NCI-H1092 treated with DMSO at 0.1 percent for 48 hours (cell line): ENCODE measurements at regions not wholly inside any gene's neighbourhood (a gene's known extent, or its start where the extent isn't known, plus 50 kb on each side); places are given as distances from the start of the nearest gene placed in this dataset.
"Not testable (repeated sequence)": the region's sequence is repeated elsewhere in the genome, so short reads cannot be mapped to it uniquely, and the experiment has no call there.

Experiments
- DNase-seq: peaks from one replicate; lab custom pipeline; 2025; lab: John Stamatoyannopoulos, UW

DNA sequence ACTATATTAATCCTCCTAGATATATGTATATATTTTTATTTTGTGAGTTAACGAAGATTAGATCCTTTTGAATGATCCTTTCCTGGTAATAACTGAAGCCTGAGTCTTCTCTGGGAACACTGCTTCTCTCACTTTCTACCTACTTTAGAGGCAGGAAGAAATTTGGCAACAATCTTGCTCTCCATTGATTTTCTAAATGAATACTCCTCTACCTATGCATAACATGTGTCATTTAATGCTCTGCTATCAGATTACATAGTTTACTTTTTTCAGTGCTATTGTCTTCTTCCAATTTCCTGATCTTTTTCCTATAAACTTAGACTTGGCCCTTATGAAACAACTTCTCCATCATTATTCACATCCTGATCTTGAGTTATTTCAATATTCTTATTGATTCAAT is 60.4 kb upstream of the PDHA2 start:
- no peak for DNase-seq

DNA sequence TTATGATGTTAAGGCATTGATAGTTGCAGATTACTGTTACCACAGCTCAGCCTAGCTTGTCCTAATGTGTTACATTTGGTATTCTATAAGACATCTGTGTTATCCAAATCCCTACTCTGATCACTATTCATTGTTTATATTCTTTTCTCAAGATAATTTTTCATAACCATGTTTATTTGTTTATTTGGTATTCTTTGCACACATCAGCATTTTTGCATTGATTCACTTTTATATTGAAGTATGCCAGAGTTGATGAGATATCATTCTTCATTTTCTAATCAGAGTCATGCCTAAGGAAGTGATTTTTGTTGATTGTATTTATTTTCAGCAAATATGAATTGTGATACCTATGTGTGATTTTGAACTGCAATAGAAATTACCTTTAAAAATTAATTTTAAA is 61.2 kb upstream of the PDHA2 start:
- no peak for DNase-seq

DNA sequence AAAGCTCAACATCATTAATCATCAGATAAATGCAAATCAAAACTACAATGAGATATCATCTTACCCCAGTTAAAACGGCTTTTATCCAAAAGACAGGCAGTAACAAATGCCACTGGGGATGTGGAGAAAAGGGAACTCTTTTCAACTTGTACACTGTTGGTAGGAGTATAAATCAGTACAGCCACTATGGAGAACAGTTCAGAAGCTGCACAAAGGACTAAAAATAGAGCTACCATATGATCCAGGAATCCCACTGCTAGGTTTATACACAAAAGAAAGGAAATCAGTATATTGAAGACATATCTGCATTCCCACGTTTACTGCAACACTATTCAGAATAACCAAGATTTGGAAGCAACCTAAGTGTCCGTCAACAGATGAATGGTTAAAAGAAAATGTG is 69.3 kb upstream of the PDHA2 start:
- not testable (repeated sequence) for DNase-seq

DNA sequence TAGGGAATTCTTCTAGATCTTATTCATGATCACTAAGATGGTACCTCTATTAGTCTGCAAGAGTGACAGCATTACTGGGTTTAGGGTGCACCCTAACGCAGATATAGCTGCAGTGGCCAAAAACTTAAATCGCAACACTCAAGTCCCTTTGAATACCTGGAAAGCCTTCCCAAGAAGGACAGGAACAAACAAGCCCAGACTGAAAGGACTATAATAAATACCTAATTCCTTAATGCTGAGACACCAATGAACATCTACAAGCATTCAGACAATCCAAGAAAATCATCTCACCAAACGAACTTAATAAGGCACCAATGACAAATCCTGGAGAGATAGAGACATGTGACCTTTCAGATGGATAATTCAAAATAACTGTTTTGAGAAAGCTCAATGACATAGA is 74.9 kb upstream of the PDHA2 start:
- DNase-seq, result no peak

DNA sequence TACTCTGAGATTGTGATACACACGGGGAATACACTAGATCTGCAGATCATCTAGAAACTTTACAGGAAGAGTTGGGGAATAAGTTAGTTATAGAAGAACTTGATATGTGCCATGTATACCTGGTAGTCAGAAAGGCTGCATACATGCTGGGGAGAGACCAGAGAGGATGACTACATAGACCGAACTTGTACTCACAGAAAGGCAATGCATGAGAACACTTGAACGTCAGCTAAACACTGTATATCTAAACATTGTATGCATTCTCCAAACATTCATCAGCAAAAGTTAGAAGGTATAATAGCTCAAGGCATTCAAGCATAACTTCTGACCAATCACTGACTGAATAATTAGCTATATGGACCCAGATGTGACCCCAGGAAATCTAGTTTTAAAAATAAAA is 78.0 kb upstream of the PDHA2 start:
- no peak for DNase-seq

DNA sequence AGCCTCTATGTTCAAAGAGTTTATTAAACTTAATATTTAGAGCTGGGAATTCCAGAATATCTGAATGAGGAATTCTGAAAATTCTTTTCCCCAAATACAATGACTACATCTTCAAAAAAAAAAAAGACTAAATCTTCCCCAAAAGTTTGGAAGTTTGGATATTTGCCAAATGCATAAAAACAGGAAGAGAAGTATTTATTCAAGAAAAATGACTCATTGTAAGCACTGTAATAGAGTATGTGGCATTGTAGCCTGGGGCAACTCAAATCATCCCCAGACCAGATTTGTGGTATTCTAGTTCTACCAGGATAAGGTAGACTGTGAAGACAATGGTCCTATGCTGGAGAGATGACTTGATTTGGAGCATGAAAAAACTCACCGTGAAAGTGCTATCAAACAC is 78.5 kb upstream of the PDHA2 start:
- DNase-seq, result no peak

DNA sequence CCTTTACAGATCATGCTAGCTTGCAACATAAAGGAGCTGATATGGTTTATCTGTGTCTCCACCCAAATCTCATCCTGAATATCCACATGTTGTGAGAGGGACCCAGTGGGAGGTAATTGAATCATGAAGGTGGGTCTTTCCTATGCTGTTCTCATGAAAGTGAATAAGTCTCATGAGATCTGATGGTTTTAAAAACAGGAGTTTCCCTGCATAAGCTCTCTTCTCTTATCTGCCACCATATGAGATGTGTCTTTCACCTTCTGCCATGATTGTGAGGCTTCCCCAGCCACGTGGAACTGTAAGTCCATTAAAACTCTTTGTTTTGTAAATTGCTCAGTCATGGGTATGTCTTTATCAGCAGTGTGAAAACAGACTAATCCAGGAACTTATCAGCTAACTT is 79.2 kb upstream of the PDHA2 start:
- not testable (repeated sequence) for DNase-seq

DNA sequence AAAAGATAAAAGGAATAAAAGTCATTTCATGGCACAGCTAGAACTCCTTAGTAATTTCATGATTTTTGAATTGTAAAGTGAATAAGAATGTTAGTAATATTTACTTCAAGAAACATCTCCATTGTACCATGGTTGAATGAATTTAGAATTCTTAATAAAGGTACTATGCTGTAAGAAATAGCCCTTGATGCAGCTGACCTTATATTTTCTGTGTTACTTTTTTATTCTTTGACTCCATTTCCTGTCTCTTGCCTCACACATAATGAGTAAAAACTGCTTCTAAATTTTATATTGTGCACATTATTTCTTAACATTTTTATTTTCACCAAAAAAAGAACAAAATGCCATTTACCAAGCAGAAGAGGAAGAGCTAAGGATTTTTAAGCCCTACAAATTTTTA is 81.9 kb upstream of the PDHA2 start:
- no peak for DNase-seq

DNA sequence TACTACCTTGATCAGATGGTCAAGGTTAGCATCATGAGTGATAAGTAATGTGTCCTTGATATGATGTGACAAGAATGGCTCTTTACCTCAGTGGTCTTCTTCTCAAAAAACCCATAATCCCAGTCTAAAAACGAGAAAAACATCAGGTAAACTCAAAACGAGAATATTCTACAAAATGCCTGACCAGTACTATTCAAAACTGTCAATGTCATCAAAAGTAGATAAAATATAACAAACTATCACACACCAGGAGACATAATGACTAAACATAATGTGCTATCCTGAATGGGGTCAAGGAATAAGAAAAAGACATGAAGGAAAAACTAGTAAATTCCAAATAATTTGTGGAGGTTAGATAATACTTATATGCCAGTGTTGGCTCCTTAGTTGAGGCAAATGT is 85.2 kb upstream of the PDHA2 start:
- DNase-seq, result no peak

DNA sequence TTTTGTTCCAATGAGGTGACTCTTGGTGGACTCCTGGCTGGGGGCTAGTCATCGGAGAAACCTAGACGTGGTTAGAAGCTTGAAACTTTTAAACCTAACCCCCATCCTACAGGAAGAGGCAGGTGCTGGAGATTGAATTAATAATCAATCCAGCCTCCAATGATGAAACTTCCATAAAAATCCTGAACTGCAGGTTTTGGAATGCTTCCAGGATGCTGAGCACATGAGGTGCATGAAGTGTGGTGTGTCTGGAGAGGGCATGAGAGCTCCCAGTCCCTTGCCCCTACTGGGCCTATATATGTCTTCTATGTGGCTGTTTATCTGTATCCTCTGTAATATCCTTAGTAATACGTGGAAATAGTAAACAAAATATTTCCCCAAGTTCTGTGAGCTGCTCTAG is 90.7 kb upstream of the PDHA2 start:
- DNase-seq, result no peak

DNA sequence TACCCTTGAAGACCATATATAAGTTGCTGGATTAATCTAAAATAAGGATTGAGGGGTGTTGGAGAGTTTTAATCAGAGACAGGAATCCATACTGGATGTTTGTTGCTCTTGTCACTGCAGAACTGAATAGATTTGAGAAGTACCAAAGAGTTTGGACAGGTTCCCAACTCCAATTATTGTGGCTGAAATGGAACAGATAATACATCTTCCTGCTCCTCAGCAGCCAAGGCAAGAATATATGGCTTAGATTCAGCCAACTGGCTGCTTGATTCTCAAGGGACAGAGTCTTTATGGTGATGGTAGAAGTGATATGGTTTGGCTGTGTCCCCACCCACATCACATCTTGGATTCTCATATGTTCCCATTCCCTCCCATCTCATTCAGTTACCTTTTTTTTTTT is 97.0 kb upstream of the PDHA2 start:
- DNase-seq, result no peak

DNA sequence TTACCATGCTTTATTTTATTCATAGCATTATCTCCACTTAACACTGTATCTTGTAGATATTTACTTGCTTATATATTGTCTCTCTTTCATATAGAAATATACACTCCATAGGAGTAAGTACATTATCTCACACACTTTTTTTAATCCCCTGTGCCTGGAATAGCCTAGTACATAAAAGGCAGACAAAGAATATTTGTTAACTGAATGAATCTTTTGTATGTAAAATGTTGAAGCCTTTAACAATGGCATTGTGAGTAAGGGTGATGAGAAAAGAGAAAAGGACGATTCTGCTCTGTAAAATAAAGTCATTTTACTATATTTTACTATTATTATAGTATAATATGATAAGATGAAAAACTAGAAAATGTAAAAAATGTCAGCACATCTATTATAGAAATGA is 97.7 kb upstream of the PDHA2 start:
- no peak for DNase-seq

DNA sequence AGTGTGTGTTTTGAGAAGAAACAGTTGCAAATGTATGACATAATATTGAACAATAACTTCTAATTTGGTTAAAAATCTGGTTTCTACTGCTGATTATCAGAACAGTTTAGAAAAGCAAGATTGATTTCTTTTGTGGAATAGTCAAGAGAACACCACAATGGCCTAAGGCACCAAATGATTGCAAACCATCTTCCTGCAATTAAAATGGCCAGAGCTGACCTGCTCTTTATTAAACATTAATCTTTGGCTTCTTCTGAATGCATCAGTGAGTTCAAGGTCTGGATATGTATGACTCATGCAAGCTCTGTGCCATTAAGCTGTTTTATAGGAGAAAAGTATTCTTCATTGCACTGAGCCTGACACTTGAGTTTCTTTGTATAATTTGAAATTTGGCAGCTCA is 107.8 kb upstream of the PDHA2 start:
- DNase-seq, result no peak

DNA sequence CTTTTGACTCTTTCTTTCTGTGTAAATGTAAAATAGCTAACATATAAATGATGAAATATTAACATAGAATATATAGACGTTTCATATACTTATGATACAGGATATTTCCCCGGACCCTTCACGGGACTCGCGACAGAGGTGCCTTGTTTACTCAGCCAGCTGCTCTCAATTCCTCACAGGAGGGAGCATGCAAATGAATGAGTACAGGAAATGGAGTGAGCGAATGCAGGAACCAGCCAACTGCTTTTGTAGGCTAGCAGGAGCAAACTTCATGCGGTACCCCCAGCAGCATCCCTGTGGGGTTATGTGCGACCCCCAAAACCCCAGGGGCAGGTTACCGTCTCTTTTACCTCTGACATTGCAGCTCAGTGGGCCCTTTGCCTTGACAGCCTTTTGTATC is 110.3 kb upstream of the PDHA2 start:
- peak; percentile 17 for DNase-seq

DNA sequence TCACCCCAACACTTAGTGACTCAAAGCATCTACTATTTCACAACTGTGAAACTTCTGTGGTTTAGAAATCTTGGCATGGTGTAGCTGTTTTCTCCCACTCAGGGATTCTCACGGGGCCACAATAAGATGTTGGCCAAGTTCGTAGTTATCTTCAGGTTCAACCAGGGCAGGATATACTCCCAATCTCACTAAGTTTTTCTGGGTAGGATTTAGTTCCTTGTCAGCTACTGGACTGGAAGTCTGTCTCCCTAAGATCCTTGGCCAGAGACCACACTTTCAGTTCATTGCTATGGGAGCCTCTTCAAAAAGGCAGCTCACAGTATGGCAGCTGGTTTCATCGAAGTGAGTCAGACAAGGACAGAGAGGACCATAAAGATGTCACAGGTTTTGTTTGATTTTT is 111.7 kb upstream of the PDHA2 start:
- DNase-seq, result no peak

DNA sequence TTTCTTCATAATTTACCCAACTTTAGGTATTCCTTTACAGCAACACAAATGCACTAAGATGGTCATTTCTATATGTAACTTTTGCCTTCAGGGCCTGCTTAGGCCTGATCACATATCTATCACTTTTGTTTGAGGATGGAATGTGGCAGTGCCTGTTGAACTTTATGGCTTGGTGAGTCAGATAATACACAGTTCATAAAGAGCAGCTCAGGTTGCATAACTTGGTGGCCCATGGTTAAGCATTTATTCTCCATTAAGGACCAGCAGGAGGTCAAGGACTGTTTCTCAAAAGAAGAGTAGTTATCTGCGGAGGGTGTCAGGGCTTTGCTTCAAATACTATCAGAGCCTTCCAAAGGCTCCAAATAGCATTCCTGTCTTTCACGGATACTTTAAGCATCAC is 124.1 kb upstream of the PDHA2 start:
- DNase-seq, result no peak

DNA sequence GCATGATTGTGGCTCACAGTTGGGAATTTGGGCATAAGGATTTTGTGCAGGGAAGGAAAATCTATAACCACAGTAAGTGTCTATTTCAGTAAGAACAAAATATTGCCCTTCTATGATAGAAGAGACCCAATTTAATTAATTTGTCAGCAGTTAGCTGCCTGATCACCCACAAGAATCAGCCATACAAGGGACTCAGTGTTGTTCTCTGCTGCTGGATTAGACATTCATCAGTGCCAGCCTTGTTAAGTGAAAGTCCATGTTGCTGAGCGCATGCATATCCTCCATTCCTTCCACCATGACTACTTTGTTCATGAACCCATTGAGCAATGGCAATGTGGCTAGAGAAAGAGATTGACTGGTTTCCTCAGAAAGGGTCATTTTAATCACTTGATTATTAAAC is 125.3 kb upstream of the PDHA2 start:
- DNase-seq, result no peak

DNA sequence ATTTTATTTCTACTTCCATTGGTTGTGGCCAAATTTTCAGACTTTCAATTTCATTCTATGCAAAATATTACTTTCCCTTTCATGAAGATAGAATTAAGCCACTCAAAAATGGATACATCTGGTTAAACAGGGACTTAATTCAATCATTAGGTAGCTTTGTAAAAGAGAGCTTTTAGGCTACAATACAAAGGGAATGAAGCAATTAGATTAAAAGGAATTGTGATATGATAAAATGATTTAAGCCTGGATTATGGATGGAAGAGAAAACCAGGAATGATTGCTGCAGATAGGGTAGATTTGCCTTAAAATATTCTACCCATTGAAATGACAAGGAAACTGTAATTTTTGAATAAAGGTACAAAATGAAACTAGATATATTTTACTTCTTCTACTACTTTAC is 134.6 kb upstream of the PDHA2 start:
- DNase-seq, result no peak

DNA sequence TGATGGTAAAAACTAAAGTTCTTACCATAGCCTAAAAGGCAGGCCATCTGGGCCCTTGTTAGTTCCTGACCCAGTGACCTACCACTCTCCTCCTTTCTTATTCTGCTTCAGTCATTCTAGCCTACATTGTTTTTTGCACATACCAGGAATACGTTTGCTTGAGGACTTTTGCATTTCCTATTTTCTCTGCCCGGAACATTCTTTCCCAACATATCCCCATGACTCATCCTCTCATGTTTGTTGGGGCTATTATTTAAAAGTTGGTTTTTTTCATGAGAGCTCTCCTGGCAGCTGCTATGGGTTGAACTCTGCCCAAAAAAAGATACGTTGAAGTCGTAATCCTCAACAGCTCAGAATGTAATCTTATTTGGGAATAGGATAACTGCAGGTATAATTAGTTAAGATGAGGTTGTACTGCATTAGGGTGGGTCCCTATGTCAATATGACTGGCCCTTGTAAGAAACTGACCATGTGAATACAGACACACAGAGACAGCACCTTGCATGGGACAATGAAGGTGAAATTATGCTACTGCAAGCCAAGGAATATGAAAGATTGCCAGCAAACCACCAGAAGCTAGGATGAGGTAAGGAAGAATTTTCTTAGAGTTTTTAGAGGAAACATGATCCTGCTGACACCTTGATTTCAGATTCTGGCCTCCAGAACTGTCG is 138.3 kb upstream of the PDHA2 start:
- no peak for DNase-seq

DNA sequence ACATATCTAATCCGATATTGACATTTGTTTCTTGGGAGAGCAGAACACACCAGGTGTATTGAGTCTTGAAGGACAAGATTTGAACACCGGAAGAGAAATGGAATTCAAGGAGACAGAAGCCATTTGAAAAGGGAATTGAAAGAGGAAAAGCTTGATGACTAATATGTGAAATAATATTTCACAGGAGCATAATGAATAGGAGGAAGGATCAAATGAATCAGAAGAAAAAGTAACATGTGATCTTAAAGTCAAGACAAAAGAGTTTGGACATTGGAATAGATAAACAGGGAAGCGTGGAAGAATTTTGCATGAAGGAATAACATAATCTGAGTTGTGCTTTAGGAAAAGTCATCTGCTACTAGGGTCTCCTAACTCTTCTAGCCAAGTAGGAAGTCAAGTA is 145.5 kb upstream of the PDHA2 start:
- no peak for DNase-seq

DNA sequence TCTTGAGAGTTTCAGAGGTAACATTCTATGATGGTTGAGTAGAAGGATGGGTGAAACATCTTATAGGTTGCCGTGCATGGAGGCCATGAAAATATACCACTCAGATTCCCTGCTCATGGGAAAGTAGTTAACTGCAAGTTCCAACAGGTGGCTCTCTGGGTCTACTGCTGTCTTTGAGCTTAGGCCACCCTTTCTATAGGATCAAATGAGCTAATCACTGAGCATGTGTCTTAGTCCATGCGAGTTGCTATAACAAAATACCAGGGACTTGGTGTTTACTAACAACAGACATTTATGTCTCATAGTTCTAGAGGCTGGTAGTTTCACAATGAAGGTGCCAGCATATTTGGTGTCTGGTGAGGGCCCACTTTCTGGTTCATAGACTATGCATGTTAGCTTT is 144.8 kb upstream of the UNC5C start:
- DNase-seq, result peak; percentile 2

DNA sequence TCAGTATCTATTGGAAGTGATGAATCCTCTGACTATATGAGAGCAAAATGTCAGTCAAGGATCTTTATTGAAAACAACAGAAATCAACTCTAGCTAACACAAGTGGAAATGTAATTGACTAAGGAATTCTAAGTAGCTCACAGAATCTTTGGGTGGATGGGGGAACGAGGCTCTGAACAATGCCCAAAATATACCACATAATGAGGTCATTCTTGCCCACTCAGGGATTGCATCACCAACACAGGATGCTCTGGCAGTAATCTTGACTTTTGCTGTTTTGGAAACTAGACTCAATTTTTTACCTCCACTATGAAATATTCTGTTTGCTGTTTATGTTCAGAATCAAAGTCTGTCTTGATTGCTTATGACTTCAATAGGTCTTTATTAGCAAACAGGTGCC is 127.4 kb upstream of the UNC5C start:
- DNase-seq, result no peak

DNA sequence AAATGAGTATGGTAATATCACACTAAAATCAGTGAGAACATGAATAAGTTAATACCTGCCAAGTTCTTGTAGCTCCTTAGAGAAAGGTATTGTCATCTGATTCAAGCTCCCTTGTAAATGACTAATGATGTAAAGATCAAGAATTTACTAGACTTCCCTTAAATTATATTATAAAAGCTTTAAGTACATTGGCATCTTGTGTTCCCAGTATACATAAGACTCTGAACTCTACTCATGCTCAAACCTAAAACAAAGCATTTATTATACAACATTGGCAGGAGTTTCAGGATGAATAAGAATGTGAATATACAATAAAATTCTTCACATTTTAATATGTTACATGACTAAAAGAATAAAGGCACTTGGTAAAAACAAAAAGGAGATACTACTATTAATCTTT is 126.8 kb upstream of the UNC5C start:
- DNase-seq, result no peak

DNA sequence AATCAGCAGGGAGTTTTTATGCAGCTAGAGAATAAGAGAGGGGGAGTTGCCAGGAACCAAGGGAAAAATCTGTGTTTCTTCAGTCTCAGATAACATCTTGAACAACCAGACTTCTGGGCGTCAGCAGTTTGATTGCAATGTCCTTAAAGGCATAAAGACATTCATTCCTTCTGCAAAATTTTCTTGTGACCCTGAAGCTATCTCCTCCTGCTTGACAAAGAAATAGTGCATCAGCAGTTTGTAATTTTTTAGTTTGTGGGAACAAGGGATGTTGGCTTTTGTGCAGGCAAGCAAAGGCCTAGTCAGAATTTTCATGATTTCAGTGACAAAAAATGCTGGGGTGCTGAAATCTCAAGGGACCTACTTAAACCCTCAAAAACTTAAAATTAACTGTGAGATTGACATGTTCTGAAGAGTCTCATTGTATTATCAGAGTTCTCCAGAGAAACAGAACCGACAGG is 125.8 kb upstream of the UNC5C start:
- DNase-seq, result no peak

DNA sequence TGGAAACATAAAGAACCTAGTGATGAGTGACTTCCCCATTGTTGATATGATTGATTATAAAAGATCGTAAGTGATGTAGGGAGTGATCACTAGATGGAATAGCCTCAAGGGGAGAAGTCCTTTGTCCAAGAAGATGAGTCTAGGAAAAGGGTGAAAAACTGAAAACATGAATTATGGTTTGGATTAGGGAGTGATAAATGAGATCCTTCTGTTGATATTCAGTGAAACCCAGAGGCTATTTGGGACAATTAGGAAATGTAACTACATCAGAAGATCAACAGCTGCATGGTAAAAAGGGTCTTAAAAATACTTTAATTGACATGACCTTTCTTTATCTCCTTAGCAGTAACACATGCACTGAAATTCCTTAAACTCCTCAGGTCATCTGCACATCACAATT is 124.0 kb upstream of the UNC5C start:
- DNase-seq, result no peak
